NCI-H2171 treated with DMSO at 0.1 percent for 48 hours (cell line): ENCODE measurements at regions not wholly inside any gene's neighbourhood (a gene's known extent, or its start where the extent isn't known, plus 50 kb on each side); places are given as distances from the start of the nearest gene placed in this dataset.

Experiments used
- DNase-seq: peaks from one replicate; lab custom pipeline; 2025; lab: John Stamatoyannopoulos, UW

DNA sequence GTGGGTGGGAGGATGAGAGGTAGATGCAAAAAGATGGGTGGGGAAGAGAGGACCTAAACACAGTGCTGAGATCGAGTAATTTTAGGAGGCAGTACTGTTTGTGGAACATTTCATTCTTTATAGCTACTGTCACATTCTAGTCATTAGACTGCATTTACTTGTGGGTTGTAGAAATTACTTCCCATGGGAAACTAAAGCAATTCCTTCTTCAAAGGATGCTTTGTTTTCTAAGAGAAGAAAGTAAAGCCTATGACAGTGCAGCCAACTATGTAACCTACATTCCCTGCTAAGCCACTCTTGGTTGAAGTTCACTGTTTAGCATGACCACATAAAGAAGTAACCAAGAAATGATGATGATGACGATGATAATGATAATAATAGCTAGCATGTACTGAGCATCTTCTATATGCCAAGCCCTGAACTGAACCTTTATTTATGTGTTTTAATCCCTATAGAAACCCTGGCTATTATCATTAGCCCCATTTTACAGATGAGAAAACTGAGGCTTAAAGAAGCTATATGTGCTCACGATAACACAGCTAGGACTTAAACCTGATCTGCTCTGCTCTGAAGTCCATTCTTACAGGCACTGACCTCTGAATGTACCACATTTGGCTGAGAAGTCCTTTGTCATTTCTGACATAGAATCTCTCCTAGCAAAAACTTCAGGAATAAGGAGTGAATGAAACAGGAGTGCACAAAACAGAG is 114.5 kb upstream of the KIT start:
- no peak for DNase-seq

DNA sequence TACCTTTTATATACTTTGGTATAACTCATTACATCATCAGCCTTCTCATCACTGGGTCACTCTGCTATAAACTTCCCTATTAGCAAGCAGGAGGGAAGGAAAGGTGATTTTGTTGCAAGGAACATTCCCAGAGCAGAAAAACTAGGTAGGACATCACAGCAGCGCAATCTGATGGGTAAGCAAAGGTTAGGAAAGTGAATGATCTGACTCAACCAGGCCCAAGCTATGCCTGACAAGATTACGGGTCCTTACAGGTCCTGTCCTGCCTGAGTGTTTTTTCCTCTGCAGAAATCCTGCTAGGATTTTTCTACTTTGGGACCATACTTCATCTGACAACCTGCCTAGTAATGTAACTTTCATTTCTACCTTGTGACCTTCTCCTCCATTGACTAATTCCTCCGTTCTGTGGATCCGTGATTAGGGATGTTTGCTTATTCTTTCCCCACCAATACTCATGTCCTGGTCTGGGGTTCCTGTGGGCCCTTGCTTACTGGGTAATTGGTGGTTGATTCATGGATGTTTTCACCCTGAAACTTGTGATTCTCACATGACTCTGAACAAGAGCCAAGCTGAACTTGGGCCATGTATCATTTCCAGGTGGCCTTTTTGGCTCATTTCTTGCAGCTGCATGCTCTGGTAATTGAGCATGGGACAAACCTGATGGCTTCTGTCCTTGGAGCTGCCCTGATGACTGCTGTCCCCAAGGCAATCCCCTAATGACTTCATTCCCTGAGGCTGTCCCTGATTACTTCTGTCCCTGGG is 111.9 kb upstream of the KIT start:
- no peak for DNase-seq

DNA sequence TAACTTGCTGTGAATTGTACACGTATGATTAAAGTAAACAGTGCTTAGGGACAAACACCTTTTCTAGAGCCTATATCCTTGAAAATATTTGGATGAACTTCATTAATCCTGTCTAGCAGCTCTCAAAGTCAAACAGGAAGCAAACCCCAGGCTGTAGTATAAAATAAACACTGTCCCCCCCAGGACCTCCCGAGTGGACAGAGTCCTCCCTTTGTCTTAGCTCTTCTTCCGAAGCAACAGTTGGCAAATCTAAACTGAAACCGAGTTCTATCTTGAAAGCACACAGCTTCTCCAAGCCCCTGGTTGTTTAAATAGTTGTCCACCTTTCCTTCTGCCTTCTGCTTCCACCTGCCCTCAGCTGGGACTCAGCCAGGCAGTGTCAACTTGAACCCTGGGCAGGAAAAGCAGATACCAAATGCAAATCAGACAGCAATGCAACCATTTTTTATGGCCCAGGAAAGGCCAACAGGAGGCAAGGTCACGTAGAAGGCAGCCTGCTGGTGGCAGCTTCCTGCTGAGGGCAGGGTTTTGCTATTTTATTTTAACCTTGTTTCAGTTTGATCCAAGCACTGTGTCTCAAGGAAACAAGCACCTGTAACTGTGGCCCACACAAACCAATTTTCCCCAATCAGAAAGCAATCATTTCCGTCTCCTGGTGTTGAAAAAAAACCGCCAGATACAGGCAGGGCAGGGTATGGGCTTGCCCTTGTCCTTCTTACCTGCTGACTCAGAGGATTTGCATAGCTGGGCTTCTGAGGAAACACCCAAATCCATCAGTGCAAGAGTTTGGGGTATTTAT is 110.3 kb upstream of the KIT start:
- no peak for DNase-seq

DNA sequence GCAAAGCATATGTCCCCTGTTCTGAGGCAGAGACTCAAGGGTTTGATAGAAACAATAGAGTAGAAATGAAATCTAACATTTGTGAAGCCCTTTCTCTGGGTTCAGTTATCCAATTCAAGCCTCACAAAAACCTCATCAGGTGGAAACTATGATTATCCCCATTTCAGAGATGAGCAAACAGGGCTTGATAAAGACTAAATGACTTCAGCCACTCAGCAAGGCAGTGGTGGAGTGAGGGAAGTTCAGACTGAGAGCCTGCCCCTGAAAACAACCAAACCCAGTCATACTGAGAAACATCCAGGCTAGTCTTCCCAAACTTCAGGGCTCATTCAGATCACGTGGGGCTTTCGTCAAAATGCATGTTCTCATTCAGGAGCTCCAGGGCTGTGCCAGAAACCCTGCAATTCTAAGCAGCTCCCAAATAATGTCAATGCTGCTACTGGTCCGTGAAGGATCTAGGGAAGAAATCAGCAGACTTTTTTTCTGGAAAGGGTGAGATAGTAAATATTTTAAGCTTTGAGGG is 109.6 kb upstream of the KIT start:
- DNase-seq: no peak

DNA sequence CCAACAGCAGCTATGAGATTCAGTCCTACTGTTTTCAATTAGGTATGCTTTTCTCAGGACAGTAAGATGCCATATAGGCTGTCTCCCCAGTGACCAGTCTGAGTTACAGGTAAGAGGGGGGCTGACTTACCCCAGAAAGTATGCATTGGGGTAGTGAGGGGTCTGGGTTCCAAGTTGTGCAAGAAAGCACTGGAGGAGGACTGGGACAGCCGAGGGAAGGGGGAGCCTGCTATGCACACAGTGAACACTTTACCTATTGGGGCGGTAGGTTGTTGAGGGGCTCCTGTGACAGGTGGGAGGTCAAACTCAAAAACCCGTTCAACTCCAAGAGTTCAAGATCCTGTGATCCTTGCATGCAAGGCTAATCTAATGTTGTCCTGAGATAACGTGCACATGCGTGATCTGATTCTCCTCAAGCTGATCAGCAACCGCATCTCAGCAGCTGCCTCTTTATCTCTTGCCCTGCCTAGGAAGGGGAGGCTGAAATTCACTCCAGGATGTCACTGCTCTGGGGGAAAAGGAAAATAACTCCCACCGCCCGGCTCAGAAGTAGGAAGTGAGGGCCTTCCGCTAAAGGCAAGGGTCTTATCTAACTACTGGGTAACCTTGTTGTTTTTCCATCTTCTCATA is 108.8 kb upstream of the KIT start:
- no peak for DNase-seq

DNA sequence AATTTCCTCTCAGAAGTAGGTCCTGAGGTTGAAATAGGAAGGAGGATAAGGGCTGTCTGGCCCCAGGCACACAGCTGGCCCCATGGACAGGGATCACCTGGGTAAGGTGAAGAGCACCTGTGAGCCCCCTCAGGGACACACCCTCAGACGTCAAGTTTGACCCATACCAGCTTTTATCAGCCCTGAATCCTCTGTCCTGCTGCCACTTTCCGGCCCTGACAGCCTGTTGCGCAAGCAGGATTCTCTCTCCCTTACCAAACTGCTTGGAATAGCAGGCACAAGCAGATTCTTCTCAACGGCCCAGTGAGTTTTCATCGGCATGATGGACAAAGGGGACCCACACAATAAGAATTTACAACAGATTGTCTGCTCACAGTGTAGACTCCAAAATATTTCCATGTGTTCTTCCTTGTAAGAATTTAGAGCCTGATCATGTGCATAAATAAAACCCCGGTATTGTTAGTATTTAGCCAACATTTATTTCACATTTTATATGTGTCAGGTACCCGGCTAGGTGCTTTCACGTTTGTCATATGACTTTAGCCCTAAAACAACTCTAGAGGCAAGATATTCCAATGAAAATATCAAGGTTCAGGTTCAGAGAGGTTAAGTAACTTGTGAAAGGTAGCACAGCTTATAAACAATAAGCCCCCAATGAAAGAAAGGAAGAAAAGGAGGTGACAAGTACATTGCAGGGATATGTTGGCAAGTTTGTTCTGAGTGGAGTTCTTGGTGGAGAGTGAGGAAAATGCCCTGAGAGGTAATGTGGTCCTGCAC is 107.2 kb upstream of the KIT start:
- no peak for DNase-seq

DNA sequence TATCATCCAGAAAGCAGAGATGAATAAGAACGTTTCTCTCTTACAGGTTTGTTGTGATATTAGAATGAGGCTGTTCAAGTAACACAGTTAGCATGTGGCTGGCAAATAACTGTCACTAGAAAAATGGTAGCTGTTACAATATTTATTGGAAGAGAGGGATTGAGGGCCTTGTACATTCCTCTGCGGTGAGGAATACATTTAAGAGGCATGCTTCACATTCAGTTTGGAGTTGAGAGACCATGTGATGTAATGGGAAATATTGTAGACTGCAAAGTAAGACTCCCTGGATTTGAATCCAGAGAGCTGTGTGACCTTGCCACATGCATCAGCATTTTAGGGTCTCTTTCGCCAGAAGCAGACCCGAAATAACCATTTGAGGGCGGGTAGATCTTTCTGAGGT is 104.8 kb upstream of the KIT start:
- DNase-seq: no peak

DNA sequence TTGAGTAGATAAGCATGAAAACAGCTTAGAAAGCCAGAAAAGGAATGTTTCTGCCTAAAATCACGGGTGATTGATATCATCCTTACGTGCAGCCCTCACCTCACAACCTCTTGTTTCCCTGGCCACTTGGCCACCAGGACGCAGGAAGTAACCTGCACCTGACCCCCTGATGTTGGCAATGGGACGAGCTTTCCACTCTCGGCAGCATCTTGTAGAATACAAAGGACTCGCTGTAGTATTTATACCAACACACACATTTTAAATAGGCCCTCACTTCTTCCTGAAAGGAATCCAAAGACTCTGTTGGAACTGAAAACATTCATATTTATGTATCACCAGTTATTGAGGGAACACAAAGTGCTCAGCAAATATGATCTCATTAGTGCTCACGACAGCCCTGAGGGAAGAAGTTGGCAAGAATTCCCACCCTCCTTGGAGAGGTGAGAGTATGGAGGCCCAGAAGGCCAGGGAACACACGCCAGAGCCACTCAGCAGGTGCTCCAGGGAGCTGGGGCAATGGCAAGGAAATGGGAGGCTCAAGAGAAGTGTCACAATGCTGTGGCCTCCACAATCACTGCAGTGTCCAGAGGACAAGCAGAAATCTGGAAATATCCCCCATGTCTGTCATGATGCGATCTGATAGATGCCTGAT is 103.3 kb upstream of the KIT start:
- DNase-seq: no peak

DNA sequence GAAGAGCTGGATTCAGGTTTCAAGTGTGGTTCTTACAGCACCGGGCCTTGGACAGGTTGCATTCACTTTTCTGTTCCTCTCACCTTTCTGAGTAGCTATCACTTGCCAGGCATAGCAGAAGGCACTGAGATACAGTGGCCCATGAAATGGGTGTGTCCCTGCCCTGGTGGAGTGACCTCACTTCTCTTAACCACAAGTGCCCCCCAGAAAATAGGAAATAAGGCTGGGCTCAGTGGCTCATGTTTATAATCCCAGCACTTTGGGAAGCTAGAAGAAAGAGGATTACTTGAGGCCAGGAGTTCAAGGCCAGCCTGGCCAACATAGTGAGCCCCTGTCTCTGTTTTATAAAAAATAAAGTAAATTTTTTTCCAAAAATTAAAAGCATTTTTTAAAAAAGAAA is 101.7 kb upstream of the KIT start:
- DNase-seq: no peak

DNA sequence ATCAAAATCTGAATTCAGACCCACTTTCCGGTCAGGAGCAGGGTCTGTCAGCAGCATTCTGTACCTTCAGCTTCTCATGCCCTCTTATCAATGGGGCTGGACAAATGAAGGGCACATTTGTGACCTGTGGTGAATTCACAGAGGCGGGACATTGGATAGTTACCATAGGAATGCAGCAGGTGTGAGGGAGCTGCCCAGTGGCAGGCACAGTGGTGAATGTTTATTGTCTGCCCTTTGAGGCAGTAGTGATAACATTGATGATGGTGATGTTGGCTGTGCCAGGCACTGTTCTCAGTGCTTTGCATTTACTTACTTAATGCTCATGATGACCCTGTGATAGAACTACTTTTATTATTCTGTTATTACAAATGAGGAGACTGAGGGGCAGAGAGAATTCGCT is 101.2 kb upstream of the KIT start:
- DNase-seq: no peak

DNA sequence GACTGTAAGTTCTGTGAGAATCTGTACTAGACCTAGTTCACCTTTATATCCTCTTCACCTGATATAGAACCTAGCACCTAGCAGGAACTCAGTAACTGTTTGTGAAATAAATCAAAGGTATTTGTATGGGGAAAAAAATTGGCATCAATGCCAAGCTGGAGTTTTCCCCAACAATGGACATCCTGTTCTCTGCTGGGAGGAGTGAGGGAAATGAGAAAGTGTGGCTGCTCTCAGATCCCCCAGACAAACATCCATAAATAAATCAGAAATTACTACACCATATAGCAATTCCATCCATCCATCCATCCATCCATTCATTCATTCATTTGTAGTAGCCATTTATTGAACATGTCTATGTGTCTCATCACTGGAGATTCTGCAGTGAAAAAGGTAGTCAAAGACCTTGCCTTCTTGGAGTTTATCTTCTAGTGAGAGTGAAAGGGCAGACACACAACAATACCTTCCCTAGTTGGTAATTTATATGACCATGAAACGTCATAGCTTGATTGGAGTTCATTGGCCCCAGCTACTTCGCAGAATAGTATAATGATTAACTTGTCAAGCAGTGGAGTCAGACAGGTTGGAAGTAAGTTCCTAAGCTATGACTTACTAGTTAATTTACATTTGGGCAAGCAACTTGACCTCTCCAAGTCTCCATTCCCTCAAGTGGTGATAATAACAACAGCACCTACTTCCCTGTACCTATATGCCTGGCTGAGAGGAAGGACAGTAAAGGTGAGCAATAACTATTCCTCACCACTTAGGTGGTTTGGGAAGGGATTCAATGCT is 98.7 kb upstream of the KIT start:
- no peak for DNase-seq

DNA sequence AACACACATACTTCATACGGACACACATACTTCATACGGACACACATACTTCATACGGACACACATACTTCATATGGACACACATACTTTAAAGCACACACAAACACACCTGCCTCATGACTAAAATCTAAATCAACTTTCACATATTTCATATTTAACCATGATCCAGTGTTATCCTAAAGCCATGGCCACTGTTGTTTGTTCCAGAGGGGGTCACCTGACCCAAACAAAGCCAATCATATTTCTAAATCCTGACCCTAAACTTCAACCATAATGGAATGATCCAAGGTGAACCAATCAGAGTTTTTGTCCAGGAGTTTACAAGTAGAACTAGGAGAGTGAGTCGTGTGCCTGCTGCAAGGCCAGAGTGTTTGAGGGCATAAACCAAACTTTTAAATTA is 97.2 kb upstream of the KIT start:
- DNase-seq: no peak

DNA sequence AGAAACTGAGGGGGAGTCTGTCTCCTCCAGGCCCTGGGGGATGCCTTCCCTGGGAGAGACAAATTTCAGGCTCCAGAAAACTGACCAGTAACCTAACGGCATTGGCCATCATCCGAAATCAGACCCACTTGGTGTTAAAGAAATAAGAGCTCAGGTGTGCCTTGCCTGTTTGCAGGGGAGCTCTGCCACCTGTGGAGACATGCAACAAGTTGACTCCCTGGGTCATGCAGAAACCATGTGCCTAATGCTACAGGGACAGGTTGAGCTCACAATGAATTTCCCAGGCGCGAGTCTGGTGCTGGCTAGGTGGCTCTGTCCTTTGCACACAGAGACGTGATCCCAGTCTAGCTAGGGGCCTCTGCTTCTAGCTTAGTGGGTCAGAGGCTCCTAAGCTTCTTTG is 95.8 kb upstream of the KIT start:
- no peak for DNase-seq

DNA sequence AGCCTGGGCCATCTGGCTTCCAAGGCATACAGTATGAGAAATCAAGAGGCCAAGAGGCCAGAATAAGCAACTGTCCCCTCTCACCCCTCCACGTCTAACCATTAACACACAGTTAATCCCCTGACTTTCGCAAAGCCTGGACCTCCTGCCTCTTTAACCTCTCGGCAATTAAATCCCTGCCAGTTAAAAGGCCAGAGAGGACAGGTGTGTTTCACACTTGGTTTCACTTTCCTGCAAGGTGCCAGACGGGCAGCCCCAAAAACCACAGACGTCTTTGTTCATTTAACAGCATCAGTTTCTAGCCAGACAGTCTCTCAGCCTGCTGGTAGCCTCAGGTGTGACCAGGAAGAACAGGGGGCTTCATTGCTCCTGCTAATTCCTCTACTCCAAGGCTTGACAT is 91.1 kb upstream of the KIT start:
- DNase-seq: peak; percentile 62

DNA sequence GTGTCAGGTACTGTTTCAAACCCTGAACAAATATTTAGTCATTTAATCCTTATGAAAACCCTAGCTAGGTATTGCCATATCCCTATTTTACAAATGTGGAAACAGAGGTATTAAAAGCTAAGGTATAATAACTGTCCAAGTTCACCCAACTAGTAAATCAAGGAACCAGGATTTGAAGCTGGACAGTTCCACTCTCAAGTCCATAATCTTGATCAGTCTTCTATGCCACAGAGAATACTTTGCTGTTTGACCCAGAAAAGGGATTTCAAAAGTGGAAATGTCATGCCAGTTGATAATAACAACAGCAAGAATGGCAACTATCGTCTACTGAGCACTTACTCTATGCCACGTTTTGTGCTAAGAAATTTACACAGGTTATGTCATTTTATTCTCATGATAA is 90.4 kb upstream of the KIT start:
- DNase-seq: no peak

DNA sequence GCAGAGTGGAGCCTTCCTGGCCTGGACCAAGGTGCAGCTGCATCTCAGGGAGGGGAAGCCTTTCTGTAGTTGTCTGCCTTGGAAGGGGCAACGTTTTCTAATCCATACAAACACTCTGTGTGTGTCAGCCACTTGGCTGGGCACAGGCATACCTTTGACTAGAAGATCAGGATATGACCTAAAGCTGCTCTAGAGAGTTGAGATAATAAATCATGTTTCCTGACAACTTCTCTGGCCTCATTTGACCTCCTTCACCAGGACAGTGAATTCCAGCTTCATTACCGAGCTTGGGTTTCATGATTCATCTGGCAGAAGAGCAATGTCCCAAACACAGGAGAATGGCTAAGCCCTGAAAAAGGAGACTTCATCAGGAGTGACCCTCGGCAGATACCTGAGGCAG is 89.6 kb upstream of the KIT start:
- no peak for DNase-seq

DNA sequence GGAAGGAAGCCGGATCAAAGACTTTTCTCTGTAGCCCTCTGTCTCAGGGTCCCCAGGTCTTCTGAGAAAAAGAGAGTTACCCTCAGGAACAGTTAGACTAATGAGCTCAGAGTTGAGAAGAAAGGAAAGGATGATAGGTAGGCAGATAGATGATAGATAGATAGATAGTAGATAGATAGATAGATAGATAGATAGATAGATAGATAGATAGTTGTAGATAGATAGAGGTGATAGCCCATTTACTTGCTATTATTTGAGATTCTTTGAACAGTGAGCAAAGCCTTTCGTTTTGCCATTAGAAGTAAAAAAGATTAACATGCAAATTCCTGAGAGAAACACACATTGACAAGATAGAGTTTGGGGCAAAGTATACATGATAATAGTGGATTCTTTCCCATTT is 86.9 kb upstream of the KIT start:
- no peak for DNase-seq

DNA sequence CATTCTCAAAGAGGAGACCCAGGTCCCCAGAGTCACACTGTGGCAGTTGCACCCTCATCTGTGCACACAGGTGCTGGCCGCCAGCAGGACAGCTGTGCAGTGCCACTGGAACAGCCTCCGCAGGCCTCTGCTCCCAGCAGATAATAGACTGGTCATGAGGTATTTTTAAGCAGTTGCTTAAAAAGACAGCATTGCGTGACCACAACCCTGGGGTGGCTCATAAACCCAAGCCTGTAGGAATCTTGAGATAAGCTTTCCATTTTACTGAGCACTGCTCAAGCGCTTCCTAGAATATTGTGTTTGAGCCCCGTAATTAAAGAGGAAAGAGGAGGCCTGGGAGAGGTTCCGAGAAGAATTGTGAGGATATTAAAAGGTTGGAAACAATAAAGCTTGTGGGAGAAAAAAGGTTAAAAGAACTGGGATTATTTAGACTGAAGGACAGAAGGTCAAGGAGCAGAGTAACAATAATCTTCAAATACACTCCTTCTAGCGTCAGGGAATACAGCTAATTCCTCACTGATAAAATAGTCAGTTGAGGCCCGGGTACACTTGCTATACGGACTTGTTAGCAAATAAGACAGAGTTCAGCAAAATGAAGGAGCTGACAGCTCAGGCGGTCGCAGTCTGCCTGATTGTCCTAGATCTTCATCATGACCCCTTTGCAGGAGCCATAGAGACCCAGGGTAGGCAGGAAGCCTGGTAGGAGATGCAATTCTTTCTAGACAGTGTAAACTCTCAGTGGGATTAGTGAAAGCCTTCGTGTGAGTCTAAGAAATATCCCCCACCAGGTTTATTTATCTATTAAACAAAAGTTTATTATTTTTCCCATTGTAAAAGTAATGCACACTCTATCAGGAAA is 86.2 kb upstream of the KIT start:
- no peak for DNase-seq

DNA sequence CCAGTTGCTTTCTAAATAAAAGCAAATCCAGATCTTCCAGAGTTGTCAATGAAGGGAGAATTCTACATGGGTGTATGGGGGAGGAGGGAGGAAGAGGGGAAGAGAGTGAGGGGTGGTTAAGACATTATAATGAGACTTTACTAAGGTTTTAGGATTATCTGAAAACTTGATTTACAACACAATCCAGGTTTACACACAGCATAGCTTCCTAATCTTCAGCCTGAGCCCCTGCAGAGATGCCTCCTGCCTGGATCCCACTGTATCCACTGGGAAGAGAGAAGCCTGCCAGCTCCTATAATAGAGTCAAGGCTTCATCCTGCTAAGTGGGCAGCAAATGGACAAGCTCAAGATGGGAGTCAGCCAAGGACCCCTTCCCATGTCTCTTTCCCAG is 85.6 kb upstream of the KIT start:
- no peak for DNase-seq
